NT2/D1 (cell line): ENCODE measurements at regions not wholly inside any gene's neighbourhood (a gene's known extent, or its start where the extent isn't known, plus 50 kb on each side); places are given as distances from the start of the nearest gene placed in this dataset.

Experiments used
- SUZ12 ChIP-seq: IDR thresholded peaks from 2 replicates; pipeline ENCODE4 v1.6.1; 2011; ENCODE audit not compliant: insufficient read length, insufficient read depth; ENCODE audit errors: extremely low read depth
- YY1 ChIP-seq: IDR thresholded peaks from 2 replicates; pipeline ENCODE4 v1.6.1; 2011; ENCODE audit not compliant: insufficient read length, insufficient read depth
- ZNF274 ChIP-seq: IDR thresholded peaks from 2 replicates; pipeline ENCODE4 v1.6.1; 2011; ENCODE audit warnings: mild to moderate bottlenecking, low read depth, low read length

DNA sequence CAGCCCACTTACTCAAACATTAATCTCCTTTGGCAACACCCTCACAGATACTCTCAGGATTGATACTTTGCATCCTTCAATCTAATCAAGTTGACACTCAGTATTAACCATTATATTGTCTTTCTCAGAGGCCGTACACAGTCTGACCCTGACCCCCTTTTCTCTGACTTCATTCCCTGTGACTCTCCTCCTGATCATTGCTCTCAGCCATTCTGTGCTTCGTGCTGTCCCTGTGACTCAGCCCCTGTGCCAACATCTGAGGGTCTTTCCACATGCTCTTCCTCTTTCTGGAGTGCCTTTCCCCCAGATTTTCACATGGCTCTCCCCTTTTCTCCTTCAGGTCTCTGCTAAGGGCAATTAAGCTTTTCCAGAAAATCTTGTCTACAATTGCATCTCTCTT, 289.0 kb upstream of the PHYHIPL start:
- TF ChIP-seq ZNF274 (no peak), YY1 (no peak), SUZ12 (no peak)
